ENCODE measurements at regions not wholly inside any gene's neighbourhood (a gene's known extent, or its start where the extent isn't known, plus 50 kb on each side); places are given as distances from the start of the nearest gene placed in this dataset.

GRCh38 chr10:128594688-128595087 is 468.5 kb upstream of the MKI67 start:
- DNase-seq (ENCODE audit: low read depth in 4 of 4, low spot score in 2 of 4), result no peak

- no peak for DNase-seq (ENCODE audit: low read depth in 4 of 4, low spot score in 2 of 4)
Measured at GRCh38 chr10:128596906-128597305, 470.7 kb upstream of the MKI67 start.

GRCh38 chr10:128599030-128599429 is 472.8 kb upstream of the MKI67 start:
- no peak for DNase-seq (ENCODE audit: low read depth in 4 of 4, low spot score in 2 of 4)

GRCh38 chr10:128599538-128599937 is 473.3 kb upstream of the MKI67 start:
- DNase-seq (ENCODE audit: low read depth in 4 of 4, low spot score in 2 of 4), result no peak

- DNase-seq (ENCODE audit: low read depth in 4 of 4, low spot score in 2 of 4), result no peak
Measured at GRCh38 chr10:128602183-128602582, 476.0 kb upstream of the MKI67 start.

- DNase-seq (ENCODE audit: low read depth in 4 of 4, low spot score in 2 of 4), result no peak
Measured at GRCh38 chr10:128604025-128604424, 477.8 kb upstream of the MKI67 start.

- no peak for DNase-seq (ENCODE audit: low read depth in 4 of 4, low spot score in 2 of 4)
Measured at GRCh38 chr10:128605180-128605579, 479.0 kb upstream of the MKI67 start.

GRCh38 chr10:128606055-128606454 is 479.8 kb upstream of the MKI67 start:
- no peak for DNase-seq (ENCODE audit: low read depth in 4 of 4, low spot score in 2 of 4)

GRCh38 chr10:128608791-128609190 is 482.6 kb upstream of the MKI67 start:
- DNase-seq (ENCODE audit: low read depth in 4 of 4, low spot score in 2 of 4), result no peak

GRCh38 chr10:128609460-128609859 is 483.2 kb upstream of the MKI67 start:
- DNase-seq (ENCODE audit: low read depth in 4 of 4, low spot score in 2 of 4), result no peak

GRCh38 chr10:128610113-128610512 is 483.9 kb upstream of the MKI67 start:
- no peak for DNase-seq (ENCODE audit: low read depth in 4 of 4, low spot score in 2 of 4)

GRCh38 chr10:128612195-128612594 is 486.0 kb upstream of the MKI67 start:
- DNase-seq (ENCODE audit: low read depth in 4 of 4, low spot score in 2 of 4), result no peak

GRCh38 chr10:128612631-128613030 is 486.4 kb upstream of the MKI67 start:
- DNase-seq (ENCODE audit: low read depth in 4 of 4, low spot score in 2 of 4), result no peak

- no peak for DNase-seq (ENCODE audit: low read depth in 4 of 4, low spot score in 2 of 4)
Measured at GRCh38 chr10:128614016-128614605, 487.9 kb upstream of the MKI67 start.

GRCh38 chr10:128614802-128615553 is 488.8 kb upstream of the MKI67 start:
- DNase-seq (ENCODE audit: low read depth in 4 of 4, low spot score in 2 of 4), result no peak

GRCh38 chr10:128617532-128617931 is 491.3 kb upstream of the MKI67 start:
- DNase-seq (ENCODE audit: low read depth in 4 of 4, low spot score in 2 of 4), result no peak

GRCh38 chr10:128622706-128623105 is 496.5 kb upstream of the MKI67 start:
- DNase-seq (ENCODE audit: low read depth in 4 of 4, low spot score in 2 of 4), result peak in 1 of 4 donors; percentile 25

GRCh38 chr10:128623776-128624175 is 497.6 kb upstream of the MKI67 start:
- no peak for DNase-seq (ENCODE audit: low read depth in 4 of 4, low spot score in 2 of 4)

GRCh38 chr10:128624656-128625530 is 498.7 kb upstream of the MKI67 start:
- no peak for DNase-seq (ENCODE audit: low read depth in 4 of 4, low spot score in 2 of 4)

- DNase-seq (ENCODE audit: low read depth in 4 of 4, low spot score in 2 of 4), result no peak
Measured at GRCh38 chr10:128625926-128626325, 499.7 kb upstream of the MKI67 start.

- no peak for DNase-seq (ENCODE audit: low read depth in 4 of 4, low spot score in 2 of 4)
Measured at GRCh38 chr10:128626397-128627000, 500.3 kb upstream of the MKI67 start.
